SK-N-SH treated with all-trans-retinoic acid at 6 μM for 48 hours (cell line): ENCODE measurements at regions not wholly inside any gene's neighbourhood (a gene's known extent, or its start where the extent isn't known, plus 50 kb on each side); places are given as distances from the start of the nearest gene placed in this dataset.
"Not testable (repeated sequence)": the region's sequence is repeated elsewhere in the genome, so short reads cannot be mapped to it uniquely, and the experiment has no call there.

Experiments used
- ATAC-seq: fragments of 200-7000 bp; cut with Tn5 transposase; 3 replicates; pipeline ENCODE4 v1.9.1; 2020; ENCODE audit warnings: mild to moderate bottlenecking, moderate library complexity
- ARNTL ChIP-seq: fragments of 450-650 bp; formaldehyde crosslinking; IDR thresholded peaks from 2 replicates; pipeline ENCODE4 v1.5.0; 2020; ENCODE audit warnings: low read depth, mild to moderate bottlenecking, moderate library complexity, borderline replicate concordance
- BACH2 ChIP-seq: fragments of 250-450 bp; sonication (Bioruptor Pico); IDR thresholded peaks from 2 replicates; pipeline ENCODE4 v1.9.0; 2021; ENCODE audit warnings: mild to moderate bottlenecking, borderline replicate concordance
- CSDC2 ChIP-seq: fragments of 250-450 bp; sonication (Bioruptor Pico); IDR thresholded peaks from 2 replicates; pipeline ENCODE4 v1.5.0; 2020; ENCODE audit warnings: mild to moderate bottlenecking, moderate library complexity
- GLIS3 ChIP-seq: fragments of 250-450 bp; sonication (Bioruptor Pico); IDR thresholded peaks from 2 replicates; pipeline ENCODE4 v1.5.0; 2020; ENCODE audit warnings: mild to moderate bottlenecking, moderate library complexity
- ISL1 ChIP-seq: fragments of 250-450 bp; sonication (Bioruptor Pico); IDR thresholded peaks from 2 replicates; pipeline ENCODE4 v2.1.2; 2022; ENCODE audit warnings: mild to moderate bottlenecking, moderate library complexity
- OSR1 ChIP-seq: fragments of 250-450 bp; sonication (Bioruptor Pico); IDR thresholded peaks from 2 replicates; pipeline ENCODE4 v1.8.0; 2022; ENCODE audit warnings: moderate library complexity, mild to moderate bottlenecking, inconsistent platforms
- PPARA ChIP-seq: fragments of 250-450 bp; sonication (Bioruptor Pico); IDR thresholded peaks from 2 replicates; pipeline ENCODE4 v1.5.0; 2020; ENCODE audit warnings: mild to moderate bottlenecking, borderline replicate concordance
- RARB ChIP-seq: fragments of 250-450 bp; sonication (Bioruptor Pico); IDR thresholded peaks from 2 replicates; pipeline ENCODE4 v1.8.0; 2021; ENCODE audit warnings: mild to moderate bottlenecking, moderate library complexity
- SNAI2 ChIP-seq: fragments of 250-450 bp; sonication (Bioruptor Pico); IDR thresholded peaks from 2 replicates; pipeline ENCODE4 v1.5.0; 2020; ENCODE audit warnings: mild to moderate bottlenecking, moderate library complexity
- TCF4 ChIP-seq: fragments of 250-450 bp; sonication (Bioruptor Pico); IDR thresholded peaks from 2 replicates; pipeline ENCODE4 v1.8.0; 2021; ENCODE audit warnings: mild to moderate bottlenecking, moderate library complexity, borderline replicate concordance
- TOX ChIP-seq: fragments of 250-450 bp; sonication (Bioruptor Pico); IDR thresholded peaks from 2 replicates; pipeline ENCODE4 v1.8.0; 2021; ENCODE audit warnings: mild to moderate bottlenecking, moderate library complexity, borderline replicate concordance
- ZC3H10 ChIP-seq: fragments of 250-450 bp; sonication (Bioruptor Pico); IDR thresholded peaks from 2 replicates; pipeline ENCODE4 v1.5.1; 2021; ENCODE audit warnings: mild to moderate bottlenecking, moderate library complexity
- ZFP3 ChIP-seq: fragments of 250-450 bp; sonication (Bioruptor Pico); IDR thresholded peaks from 2 replicates; pipeline ENCODE4 v1.5.0; 2020; ENCODE audit warnings: mild to moderate bottlenecking, moderate library complexity
- ZFP30 ChIP-seq: fragments of 450-650 bp; formaldehyde crosslinking; IDR thresholded peaks from 2 replicates; pipeline ENCODE4 v1.5.0; 2022; ENCODE audit warnings: mild to moderate bottlenecking, moderate library complexity
- ZNF565 ChIP-seq: fragments of 450-650 bp; formaldehyde crosslinking; conservative IDR thresholded peaks from 2 replicates; pipeline ENCODE4 v1.5.0; 2020; ENCODE audit warnings: low read depth, mild to moderate bottlenecking, moderate library complexity
- ZNF70 ChIP-seq: fragments of 450-650 bp; formaldehyde crosslinking; IDR thresholded peaks from 2 replicates; pipeline ENCODE4 v1.5.0; 2020; ENCODE audit warnings: mild to moderate bottlenecking, moderate library complexity
- ZNF8 ChIP-seq: fragments of 450-650 bp; formaldehyde crosslinking; IDR thresholded peaks from 2 replicates; pipeline ENCODE4 v1.5.0; 2020; ENCODE audit warnings: mild to moderate bottlenecking, moderate library complexity
- TF ChIP-seq, protein P1 (sequence below): fragments of 250-450 bp; sonication (Bioruptor Pico); IDR thresholded peaks from 2 replicates; pipeline ENCODE4 v1.5.0; 2020; ENCODE audit warnings: mild to moderate bottlenecking, moderate library complexity
- TF ChIP-seq, protein P2 (sequence below): fragments of 250-450 bp; sonication (Bioruptor Pico); IDR thresholded peaks from 2 replicates; pipeline ENCODE4 v1.5.1; 2021; ENCODE audit warnings: mild to moderate bottlenecking, moderate library complexity
- TF ChIP-seq, protein P3 (sequence below): fragments of 250-450 bp; sonication (Bioruptor Pico); IDR thresholded peaks from 2 replicates; pipeline ENCODE4 v1.8.0; 2021; ENCODE audit warnings: low read depth, mild to moderate bottlenecking, moderate library complexity, borderline replicate concordance
- TF ChIP-seq, protein P4 (sequence below): fragments of 250-450 bp; sonication (Bioruptor Pico); IDR thresholded peaks from 2 replicates; pipeline ENCODE4 v1.8.0; 2020; ENCODE audit warnings: mild to moderate bottlenecking, moderate library complexity, borderline replicate concordance

DNA sequence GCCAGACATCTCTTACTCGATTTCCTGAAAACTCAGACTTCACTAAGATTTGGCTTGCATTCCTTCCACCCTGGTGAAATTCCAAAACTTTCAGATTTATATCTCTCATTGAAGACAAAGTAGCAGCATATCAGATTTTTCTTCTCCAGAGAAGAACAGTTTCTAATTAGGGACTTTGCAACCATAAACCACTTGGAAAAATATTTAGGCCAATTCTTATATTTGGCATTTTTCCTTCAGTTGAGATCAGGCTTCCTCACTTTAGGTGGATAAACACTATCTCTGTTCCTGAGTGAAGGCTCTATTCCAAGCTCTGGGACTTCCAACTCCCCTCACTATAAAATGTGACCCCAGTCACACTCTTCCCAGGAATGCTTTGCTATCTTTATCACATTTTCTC is 1434.3 kb upstream of the FLRT2 start:
- TF ChIP-seq ISL1 (no peak; the same call in 1 of the 2 replicates), SNAI2 (CRISPR knock-in tag) (no peak), ZC3H10 (CRISPR knock-in tag) (no peak), OSR1 (CRISPR knock-in tag) (no peak), ZNF8 (CRISPR knock-in tag) (no peak), ARNTL (CRISPR knock-in tag) (no peak), ZNF565 (CRISPR knock-in tag) (no peak), GLIS3 (CRISPR knock-in tag) (no peak), ZFP3 (CRISPR knock-in tag) (no peak), CSDC2 (CRISPR knock-in tag) (no peak)
- TF ChIP-seq, protein P1, sequence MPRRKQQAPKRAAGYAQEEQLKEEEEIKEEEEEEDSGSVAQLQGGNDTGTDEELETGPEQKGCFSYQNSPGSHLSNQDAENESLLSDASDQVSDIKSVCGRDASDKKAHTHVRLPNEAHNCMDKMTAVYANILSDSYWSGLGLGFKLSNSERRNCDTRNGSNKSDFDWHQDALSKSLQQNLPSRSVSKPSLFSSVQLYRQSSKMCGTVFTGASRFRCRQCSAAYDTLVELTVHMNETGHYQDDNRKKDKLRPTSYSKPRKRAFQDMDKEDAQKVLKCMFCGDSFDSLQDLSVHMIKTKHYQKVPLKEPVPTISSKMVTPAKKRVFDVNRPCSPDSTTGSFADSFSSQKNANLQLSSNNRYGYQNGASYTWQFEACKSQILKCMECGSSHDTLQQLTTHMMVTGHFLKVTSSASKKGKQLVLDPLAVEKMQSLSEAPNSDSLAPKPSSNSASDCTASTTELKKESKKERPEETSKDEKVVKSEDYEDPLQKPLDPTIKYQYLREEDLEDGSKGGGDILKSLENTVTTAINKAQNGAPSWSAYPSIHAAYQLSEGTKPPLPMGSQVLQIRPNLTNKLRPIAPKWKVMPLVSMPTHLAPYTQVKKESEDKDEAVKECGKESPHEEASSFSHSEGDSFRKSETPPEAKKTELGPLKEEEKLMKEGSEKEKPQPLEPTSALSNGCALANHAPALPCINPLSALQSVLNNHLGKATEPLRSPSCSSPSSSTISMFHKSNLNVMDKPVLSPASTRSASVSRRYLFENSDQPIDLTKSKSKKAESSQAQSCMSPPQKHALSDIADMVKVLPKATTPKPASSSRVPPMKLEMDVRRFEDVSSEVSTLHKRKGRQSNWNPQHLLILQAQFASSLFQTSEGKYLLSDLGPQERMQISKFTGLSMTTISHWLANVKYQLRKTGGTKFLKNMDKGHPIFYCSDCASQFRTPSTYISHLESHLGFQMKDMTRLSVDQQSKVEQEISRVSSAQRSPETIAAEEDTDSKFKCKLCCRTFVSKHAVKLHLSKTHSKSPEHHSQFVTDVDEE (CRISPR knock-in tag) = no peak
- TF ChIP-seq, protein P2, sequence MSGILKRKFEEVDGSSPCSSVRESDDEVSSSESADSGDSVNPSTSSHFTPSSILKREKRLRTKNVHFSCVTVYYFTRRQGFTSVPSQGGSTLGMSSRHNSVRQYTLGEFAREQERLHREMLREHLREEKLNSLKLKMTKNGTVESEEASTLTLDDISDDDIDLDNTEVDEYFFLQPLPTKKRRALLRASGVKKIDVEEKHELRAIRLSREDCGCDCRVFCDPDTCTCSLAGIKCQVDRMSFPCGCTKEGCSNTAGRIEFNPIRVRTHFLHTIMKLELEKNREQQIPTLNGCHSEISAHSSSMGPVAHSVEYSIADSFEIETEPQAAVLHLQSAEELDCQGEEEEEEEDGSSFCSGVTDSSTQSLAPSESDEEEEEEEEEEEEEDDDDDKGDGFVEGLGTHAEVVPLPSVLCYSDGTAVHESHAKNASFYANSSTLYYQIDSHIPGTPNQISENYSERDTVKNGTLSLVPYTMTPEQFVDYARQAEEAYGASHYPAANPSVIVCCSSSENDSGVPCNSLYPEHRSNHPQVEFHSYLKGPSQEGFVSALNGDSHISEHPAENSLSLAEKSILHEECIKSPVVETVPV = no peak
- ATAC-seq = no peak

DNA sequence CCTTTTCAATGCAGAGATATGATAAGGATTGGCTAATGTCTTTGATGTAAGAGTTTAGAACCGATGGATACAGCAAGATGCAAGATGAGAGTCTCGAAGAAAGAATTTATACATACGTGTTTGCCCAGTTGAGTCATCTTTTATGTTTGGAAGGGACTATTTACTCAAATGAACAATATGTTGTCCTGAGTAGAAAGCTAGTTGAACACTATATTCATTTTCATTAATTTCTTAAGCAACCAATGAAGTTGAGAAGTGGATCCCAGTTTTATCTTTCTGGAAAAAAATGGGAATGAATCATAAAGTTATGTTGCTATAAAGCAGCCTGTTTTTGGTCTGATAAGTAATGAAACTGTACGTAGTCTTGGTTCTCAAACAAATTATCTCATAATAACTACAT is 1431.7 kb upstream of the FLRT2 start:
- TF ChIP-seq ZC3H10 (CRISPR knock-in tag) = no peak
- TF ChIP-seq ZNF70 (CRISPR knock-in tag) = no peak
- no peak for TF ChIP-seq ZNF565 (CRISPR knock-in tag)
- TF ChIP-seq, protein P3, sequence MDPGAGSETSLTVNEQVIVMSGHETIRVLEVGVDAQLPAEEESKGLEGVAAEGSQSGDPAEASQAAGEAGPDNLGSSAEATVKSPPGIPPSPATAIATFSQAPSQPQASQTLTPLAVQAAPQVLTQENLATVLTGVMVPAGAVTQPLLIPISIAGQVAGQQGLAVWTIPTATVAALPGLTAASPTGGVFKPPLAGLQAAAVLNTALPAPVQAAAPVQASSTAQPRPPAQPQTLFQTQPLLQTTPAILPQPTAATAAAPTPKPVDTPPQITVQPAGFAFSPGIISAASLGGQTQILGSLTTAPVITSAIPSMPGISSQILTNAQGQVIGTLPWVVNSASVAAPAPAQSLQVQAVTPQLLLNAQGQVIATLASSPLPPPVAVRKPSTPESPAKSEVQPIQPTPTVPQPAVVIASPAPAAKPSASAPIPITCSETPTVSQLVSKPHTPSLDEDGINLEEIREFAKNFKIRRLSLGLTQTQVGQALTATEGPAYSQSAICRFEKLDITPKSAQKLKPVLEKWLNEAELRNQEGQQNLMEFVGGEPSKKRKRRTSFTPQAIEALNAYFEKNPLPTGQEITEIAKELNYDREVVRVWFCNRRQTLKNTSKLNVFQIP (CRISPR knock-in tag) = no peak
- no peak for TF ChIP-seq ZFP3 (CRISPR knock-in tag)
- no peak for TF ChIP-seq ARNTL (CRISPR knock-in tag)
- no peak for TF ChIP-seq RARB
- no peak for TF ChIP-seq TCF4 (CRISPR knock-in tag)
- TF ChIP-seq GLIS3 (CRISPR knock-in tag) = no peak
- no peak for TF ChIP-seq TOX (CRISPR knock-in tag)
- ATAC-seq = no peak

DNA sequence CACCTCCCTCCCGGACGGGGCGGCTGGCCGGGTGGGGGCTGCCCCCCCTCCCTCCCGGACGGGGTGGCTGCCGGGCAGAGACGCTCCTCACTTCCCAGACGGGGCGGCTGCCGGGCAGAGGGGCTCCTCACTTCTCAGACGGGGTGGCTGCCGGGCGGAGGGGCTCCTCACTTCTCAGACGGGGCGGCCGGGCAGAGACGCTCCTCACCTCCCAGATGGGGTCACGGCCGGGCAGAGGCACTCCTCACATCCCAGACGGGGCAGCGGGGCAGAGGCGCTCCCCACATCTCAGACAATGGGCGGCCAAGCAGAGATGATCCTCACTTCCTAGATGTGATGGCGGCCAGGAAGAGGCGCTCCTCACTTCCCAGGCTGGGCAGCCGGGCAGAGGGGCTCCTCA is 1430.4 kb upstream of the FLRT2 start:
- ATAC-seq = not testable (repeated sequence)

DNA sequence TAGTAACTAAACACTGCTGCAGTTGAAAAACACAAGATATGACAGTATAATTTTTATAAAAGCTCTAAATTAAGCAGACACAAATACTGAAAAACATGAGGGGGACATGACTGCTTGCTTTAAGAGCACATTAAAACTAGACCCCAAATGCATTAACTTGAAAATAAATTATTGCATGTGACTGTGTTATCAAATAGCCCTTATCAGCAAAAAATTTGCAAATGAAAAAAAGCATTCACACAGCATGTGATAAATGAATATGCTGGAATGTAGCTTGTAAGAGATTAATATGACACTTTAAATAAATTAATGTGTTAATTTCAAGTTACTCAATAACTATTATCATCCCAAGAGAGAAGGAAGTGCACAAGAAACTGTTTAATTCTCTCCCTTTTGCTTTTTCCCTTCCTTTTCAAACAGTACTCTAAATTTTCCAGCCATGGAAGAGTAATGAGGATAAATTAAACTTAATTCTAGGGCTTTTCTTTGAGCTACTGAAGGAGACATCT is 1422.1 kb upstream of the FLRT2 start:
- TF ChIP-seq ZNF565 (CRISPR knock-in tag) (no peak), ZFP3 (CRISPR knock-in tag) (no peak), CSDC2 (CRISPR knock-in tag) (no peak), PPARA (CRISPR knock-in tag) (no peak), ZNF70 (CRISPR knock-in tag) (no peak), GLIS3 (CRISPR knock-in tag) (no peak), OSR1 (CRISPR knock-in tag) (no peak), BACH2 (CRISPR knock-in tag) (no peak), RARB (no peak), TCF4 (CRISPR knock-in tag) (no peak), ISL1 (no peak), ZFP30 (no peak), ZNF8 (CRISPR knock-in tag) (no peak)
- TF ChIP-seq, protein P3 (CRISPR knock-in tag) = no peak
- TF ChIP-seq, protein P4, sequence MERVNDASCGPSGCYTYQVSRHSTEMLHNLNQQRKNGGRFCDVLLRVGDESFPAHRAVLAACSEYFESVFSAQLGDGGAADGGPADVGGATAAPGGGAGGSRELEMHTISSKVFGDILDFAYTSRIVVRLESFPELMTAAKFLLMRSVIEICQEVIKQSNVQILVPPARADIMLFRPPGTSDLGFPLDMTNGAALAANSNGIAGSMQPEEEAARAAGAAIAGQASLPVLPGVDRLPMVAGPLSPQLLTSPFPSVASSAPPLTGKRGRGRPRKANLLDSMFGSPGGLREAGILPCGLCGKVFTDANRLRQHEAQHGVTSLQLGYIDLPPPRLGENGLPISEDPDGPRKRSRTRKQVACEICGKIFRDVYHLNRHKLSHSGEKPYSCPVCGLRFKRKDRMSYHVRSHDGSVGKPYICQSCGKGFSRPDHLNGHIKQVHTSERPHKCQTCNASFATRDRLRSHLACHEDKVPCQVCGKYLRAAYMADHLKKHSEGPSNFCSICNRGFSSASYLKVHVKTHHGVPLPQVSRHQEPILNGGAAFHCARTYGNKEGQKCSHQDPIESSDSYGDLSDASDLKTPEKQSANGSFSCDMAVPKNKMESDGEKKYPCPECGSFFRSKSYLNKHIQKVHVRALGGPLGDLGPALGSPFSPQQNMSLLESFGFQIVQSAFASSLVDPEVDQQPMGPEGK (CRISPR knock-in tag) = no peak
- TF ChIP-seq, protein P2 = no peak
- no peak for ATAC-seq
